Activated CD4-positive, alpha-beta T cell treated with anti-CD3 and anti-CD28 coated beads for 36 hours (primary cell): ENCODE measurements at regions not wholly inside any gene's neighbourhood (a gene's known extent, or its start where the extent isn't known, plus 50 kb on each side); places are given as distances from the start of the nearest gene placed in this dataset.

Source experiments
- ATAC-seq: fragments of 200-7000 bp; cut with Tn5 transposase; one replicate; pipeline ENCODE4 v1.10.0; 2021; ENCODE audit warnings: mild to moderate bottlenecking, moderate library complexity
- CTCF ChIA-PET: fragments of 350-600 bp; sonication (Branson Sonifier 250); formaldehyde crosslinking; loops from one replicate; lab custom pipeline; 2021; ENCODE audit warnings: antibody characterized with exemption; lab: Charles Lee
- POLR2A ChIA-PET: fragments of 350-600 bp; sonication (Branson Sonifier 250); formaldehyde crosslinking; loops from one replicate; lab custom pipeline; 2021; ENCODE audit warnings: antibody characterized with exemption, inconsistent platforms; lab: Charles Lee
- DNase-seq: peaks from one replicate; pipeline ENCODE4 v3.0.0-alpha.2; 2020
- H3K27ac Mint-ChIP-seq: one replicate; pipeline ENCODE4 v1.8.0; 2021; ENCODE audit warnings: mixed read lengths
- H3K27me3 Mint-ChIP-seq: one replicate; pipeline ENCODE4 v1.8.0; 2021; ENCODE audit warnings: mixed read lengths
- H3K36me3 Mint-ChIP-seq: one replicate; pipeline ENCODE4 v1.8.0; 2021; ENCODE audit warnings: low read depth, mixed read lengths
- H3K4me1 Mint-ChIP-seq: one replicate; pipeline ENCODE4 v1.8.0; 2021; ENCODE audit warnings: mixed read lengths
- H3K4me3 Mint-ChIP-seq: one replicate; pipeline ENCODE4 v1.8.0; 2021; ENCODE audit warnings: mild to moderate bottlenecking, moderate library complexity, mixed read lengths
- H3K9me3 Mint-ChIP-seq: one replicate; pipeline ENCODE4 v1.8.0; 2021; ENCODE audit warnings: low read depth, mixed read lengths
- intact Hi-C, 2 experiments: fragments of 100-400 bp; cut with DNase I in 1 of 2; cut with micrococcal nuclease in 1 of 2; formaldehyde crosslinking; loops; one replicate each; pipeline versions ENCODE4 v1.14.2 to v1.15.1; 2022 to 2024; cut with DNase I, micrococcal nuclease

DNA sequence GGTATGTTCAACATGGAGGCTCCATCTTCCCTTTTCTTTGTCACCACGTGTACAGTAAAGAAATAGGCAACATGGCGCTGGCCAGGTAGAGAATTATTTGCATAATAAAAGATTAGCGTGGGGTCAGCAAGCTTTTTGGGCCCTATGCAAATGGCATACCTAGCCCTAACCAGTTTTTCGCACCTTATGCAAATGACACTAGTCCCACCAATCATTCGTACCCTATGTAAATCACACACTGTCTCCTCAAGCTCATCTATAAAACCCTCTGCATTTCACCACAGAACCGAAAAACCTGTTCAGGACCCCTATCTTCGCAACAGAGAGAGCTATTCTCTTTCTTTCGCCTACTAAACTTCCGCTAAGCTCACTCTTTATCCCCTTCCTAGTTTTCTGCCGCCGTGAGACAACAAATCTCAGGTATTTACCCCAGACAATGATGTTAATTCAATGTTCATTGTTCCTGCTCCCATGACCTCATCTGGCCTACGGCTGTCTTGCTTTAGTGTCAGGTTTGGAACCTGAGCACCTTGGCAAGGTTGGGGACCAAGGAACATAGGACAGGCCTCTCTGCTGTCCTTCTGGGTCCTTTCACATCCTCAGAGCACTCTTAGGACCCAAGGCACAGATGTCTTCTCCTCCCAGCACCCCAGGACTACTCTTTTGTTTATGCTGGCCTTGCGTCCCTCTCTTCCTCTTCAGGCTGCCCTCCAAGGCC, 180.7 kb upstream of the RAI14 start:
- ChIA-PET POLR2A (interaction anchor here (0.6 kb wide), 1 partner anchor 528 kb away, joined by 3 read pairs; no protein-coding TSS in a partner anchor), CTCF (interaction anchor here (0.6 to 4.6 kb wide), 17 partner anchors 10 to 684 kb away, joined by 3 to 38 read pairs (median 4); no protein-coding TSS in a partner anchor)
- no peak overlapping the region for H3K4me3 Mint-ChIP-seq
- H3K9me3 Mint-ChIP-seq = no peaks in the 10 kb centered on the region
- H3K27ac Mint-ChIP-seq = no peak overlapping the region
- H3K27me3 Mint-ChIP-seq = peaks cover 18% of the 10 kb centered on the region
- H3K4me1 Mint-ChIP-seq = peaks cover 2% of the 10 kb centered on the region
- intact Hi-C loops = loop anchor here in 1 of 2 experiments (2.0 kb wide), 1 partner anchor 527 kb away; no protein-coding TSS in a partner anchor
- ATAC-seq (no peak), DNase-seq (no peak)
- no peaks in the 10 kb centered on the region for H3K36me3 Mint-ChIP-seq

DNA sequence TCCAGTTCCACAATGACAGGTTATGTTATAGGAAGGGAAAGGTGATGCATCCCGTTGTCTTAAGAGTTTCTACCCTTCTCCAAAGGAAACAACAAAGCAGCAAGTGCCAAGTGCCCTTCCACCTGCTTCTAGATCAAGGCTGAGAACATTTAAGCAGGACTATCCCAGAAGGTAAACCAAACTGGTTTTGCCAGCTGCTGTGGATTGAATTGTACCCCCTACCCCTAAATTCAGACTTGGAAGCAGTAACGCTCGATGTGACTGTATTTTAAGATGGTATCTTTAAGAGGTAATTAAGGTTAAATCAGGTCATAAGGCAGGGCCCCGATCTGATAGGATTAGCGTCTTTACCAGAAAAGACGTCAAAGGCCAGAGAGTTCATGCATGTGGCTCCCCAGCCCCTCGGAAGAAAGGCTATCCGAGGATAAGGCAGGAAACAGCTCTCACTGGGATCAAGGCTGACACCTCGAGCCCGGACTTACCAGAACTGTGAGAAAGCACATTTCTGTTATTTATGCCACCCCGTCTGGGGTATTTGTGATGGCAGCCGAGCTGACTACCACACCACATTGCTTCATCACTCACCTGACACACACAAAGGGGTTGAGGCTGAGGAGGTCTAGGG, 179.1 kb upstream of the RAI14 start:
- CTCF ChIA-PET = interaction anchor here (0.7 to 4.6 kb wide), 9 partner anchors 8 to 526 kb away, joined by 3 to 38 read pairs (median 5); partner anchors contain the start of genes BRIX1 and RAD1
- H3K36me3 Mint-ChIP-seq = no peaks in the 10 kb centered on the region
- H3K9me3 Mint-ChIP-seq = no peaks in the 10 kb centered on the region
- H3K4me3 Mint-ChIP-seq = no peak overlapping the region
- ATAC-seq = no peak
- POLR2A ChIA-PET = no interaction called here
- intact Hi-C loops = no loop called here
- peaks cover 22% of the 10 kb centered on the region for H3K27me3 Mint-ChIP-seq
- peaks cover 15% of the 10 kb centered on the region for H3K4me1 Mint-ChIP-seq
- no peak overlapping the region for H3K27ac Mint-ChIP-seq
- no peak for DNase-seq

DNA sequence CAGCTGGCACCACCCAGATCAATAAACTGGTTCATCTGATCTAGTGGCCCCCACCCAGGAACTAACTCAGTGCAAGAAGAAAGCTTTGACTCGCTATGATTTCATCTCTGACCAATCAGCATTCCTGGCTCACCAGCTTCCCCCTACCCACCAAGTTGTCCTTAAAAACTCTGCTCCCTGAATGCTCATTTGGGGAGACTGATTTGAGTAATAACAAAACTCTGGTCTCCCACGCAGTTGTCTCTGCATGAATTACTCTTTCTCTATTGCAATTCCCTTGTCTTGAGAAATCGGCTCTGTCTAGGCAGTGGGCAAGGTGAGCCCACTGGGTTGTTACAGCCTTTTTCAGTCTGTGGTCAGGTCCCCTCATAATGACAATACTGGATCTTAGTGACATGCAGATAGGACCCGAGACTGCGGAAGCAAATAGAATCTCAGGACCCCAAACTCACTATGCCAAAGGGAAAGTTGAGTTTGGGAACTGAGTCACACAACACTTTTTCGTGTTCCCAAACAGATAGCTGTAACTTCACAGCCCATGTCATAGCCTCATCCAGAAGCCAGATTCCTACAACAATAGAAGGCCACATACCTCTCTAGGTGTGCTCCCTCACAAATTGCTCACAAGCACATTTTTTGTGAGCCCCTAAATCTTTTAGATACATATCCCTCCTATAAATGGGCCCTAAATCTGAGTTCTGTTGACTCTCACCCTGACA, 175.2 kb upstream of the RAI14 start:
- Mint-ChIP-seq H3K9me3 (no peaks in the 10 kb centered on the region), H3K27me3 (peaks cover 30% of the 10 kb centered on the region), H3K27ac (no peak overlapping the region), H3K36me3 (no peaks in the 10 kb centered on the region), H3K4me3 (no peak overlapping the region), H3K4me1 (peaks cover 19% of the 10 kb centered on the region)
- peak; percentile 70 for ATAC-seq
- POLR2A ChIA-PET = interaction anchor here (0.7 kb wide), 1 partner anchor 186 kb away, joined by 3 read pairs; no protein-coding TSS in a partner anchor
- CTCF ChIA-PET = interaction anchor here (1.4 kb wide), 1 partner anchor 417 kb away, joined by 3 read pairs; no protein-coding TSS in a partner anchor
- DNase-seq = peak; percentile 50
- intact Hi-C loops = loop anchor here (1.0 to 5.0 kb wide), 3 partner anchors 18 to 356 kb away; partner anchors contain the start of gene TTC23L (in 1 of the 2)

DNA sequence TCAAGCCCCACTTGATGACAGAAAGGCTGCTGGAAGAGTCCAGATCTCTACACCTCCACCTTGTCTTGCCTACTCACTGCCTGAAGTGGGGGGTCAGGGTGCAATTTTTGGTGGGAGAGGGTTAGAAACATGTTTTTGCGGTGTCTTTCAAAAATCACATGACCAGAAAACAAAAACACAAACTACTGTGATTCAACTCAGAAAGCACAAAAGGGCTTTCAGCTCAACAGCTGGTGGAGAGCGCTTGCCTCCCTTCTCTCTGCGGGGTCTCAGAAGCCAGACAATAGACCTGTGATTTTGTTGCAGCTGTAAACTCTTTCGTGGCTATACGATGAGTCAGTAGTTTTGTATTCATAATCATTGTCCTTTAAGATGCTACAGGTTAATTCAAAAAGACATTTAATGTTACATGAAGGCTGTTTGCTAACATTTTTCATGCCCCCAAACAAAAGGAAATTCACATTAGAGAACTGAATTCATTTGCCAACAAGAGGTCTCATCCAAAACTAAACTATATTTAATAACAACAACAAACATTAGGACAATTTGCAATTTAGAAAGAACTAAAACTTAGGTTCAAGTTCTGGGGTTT, 172.6 kb upstream of the RAI14 start:
- peaks cover 19% of the 10 kb centered on the region for H3K4me1 Mint-ChIP-seq
- CTCF ChIA-PET = interaction anchor here (0.6 to 3.4 kb wide), 5 partner anchors 8 to 476 kb away, joined by 3 to 33 read pairs (median 4); no protein-coding TSS in a partner anchor
- H3K27ac Mint-ChIP-seq = no peak overlapping the region
- H3K4me3 Mint-ChIP-seq = no peak overlapping the region
- H3K27me3 Mint-ChIP-seq = peaks cover 37% of the 10 kb centered on the region
- no peaks in the 10 kb centered on the region for H3K9me3 Mint-ChIP-seq
- intact Hi-C loops = loop anchor here in 1 of 2 experiments (5.0 kb wide), 1 partner anchor 354 kb away; the partner anchor contains the start of gene TTC23L
- ATAC-seq (no peak), DNase-seq (no peak)
- no peaks in the 10 kb centered on the region for H3K36me3 Mint-ChIP-seq
- POLR2A ChIA-PET = no interaction called here

DNA sequence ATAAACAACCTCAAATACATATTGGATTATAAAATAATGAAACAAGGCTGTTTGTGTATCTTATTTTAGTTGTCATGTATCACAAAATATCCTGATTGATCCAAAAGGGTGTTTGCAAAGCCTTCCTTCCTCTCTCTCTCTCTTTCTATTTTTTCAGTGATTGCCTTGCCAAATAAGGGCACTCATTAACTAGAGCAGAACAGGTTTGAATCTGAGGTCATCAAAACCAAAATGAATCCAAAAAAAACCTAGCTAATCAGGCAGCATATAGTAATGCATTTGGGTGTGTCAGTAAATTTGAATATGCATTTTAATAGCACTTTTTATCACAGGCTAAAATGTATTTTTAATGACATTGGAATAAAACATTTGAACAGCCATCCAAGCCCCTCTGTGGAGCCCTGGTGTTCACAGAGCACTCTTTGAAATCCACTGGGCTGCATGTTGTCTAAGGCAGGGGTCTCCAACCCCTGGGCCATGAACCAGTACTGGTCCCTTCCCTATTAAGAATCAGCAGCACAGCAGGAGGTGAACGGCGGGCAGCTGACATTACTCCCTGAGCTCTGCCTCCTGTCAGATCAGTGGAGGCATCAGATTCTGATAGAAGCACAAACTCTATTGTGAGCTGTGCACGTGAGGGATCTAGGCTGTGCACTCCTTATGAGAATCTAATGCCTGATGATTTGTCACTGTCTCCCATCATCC, 171.8 kb upstream of the RAI14 start:
- CTCF ChIA-PET = interaction anchor here (0.6 to 3.4 kb wide), 10 partner anchors 9 to 519 kb away, joined by 3 to 33 read pairs (median 8); no protein-coding TSS in a partner anchor
- H3K27me3 Mint-ChIP-seq = peaks cover 37% of the 10 kb centered on the region
- intact Hi-C loops = loop anchor here in 1 of 2 experiments (5.0 kb wide), 1 partner anchor 353 kb away; the partner anchor contains the start of gene TTC23L
- H3K4me1 Mint-ChIP-seq = peaks cover 19% of the 10 kb centered on the region
- no peak for ATAC-seq
- H3K9me3 Mint-ChIP-seq = no peaks in the 10 kb centered on the region
- H3K27ac Mint-ChIP-seq = no peak overlapping the region
- H3K36me3 Mint-ChIP-seq = no peaks in the 10 kb centered on the region
- POLR2A ChIA-PET = no interaction called here
- no peak for DNase-seq
- H3K4me3 Mint-ChIP-seq = no peak overlapping the region

DNA sequence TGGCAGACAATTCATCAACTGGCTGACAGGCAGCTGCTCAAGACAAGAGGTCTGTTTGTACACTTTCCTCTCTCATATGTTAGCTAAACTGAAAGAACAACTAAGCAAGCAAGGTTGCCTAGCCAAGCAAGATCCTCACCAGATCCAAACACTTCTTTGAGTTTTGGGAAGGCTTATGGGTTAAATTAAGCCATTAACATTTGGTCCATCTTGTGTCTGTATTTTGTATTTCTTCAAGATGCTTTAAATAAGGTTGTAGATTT, 170.4 kb upstream of the RAI14 start:
- no peaks in the 10 kb centered on the region for H3K9me3 Mint-ChIP-seq
- no peak overlapping the region for H3K4me3 Mint-ChIP-seq
- DNase-seq (no peak), ATAC-seq (no peak)
- peaks cover 38% of the 10 kb centered on the region for H3K27me3 Mint-ChIP-seq
- no peak overlapping the region for H3K27ac Mint-ChIP-seq
- H3K4me1 Mint-ChIP-seq = peaks cover 14% of the 10 kb centered on the region
- ChIA-PET POLR2A (no interaction called here), CTCF (interaction anchor here (0.5 to 3.4 kb wide), 25 partner anchors 9 to 518 kb away, joined by 3 to 33 read pairs (median 4); partner anchors contain the start of gene TTC23L)
- intact Hi-C loops = loop anchor here (1.0 to 5.0 kb wide), 5 partner anchors 37 to 518 kb away; no protein-coding TSS in a partner anchor
- no peaks in the 10 kb centered on the region for H3K36me3 Mint-ChIP-seq

DNA sequence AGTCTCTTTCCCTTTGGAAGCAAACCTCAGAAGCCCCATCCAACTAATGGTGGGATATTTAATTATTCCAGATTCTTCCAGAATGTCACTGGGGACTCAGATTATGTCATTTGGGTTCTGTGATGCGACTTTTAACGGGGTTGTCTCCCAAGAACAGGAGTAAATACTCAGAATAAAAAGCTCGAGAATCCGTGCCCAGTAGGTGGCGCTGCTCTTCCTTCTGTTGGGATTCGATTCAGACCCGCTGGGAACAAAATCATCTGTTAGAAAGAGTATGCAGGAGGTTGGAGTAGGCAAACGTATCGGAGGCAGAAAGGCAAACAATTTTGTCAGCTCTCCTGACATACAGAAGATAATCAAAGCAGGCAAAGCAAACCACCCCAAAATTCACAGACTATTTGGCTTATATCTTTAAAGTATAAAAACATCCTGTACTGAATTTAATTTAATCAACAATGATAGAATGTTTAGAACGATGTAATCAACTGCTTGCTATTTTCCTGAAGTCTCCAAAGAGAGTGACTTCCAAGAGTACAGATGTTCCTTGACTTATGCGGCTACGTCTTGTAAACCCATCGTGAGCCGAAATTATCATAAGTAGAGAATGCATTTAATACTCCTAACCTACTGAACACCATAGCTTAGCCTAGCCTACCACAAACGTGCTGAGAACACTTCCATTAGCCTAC, 169.8 kb upstream of the RAI14 start:
- CTCF ChIA-PET = interaction anchor here (0.5 to 3.4 kb wide), 25 partner anchors 8 to 517 kb away, joined by 3 to 33 read pairs (median 4); partner anchors contain the start of gene TTC23L
- POLR2A ChIA-PET = no interaction called here
- ATAC-seq (peak; percentile 58), DNase-seq (peak; percentile 86)
- peaks cover 8% of the 10 kb centered on the region for H3K4me1 Mint-ChIP-seq
- no peak overlapping the region for H3K4me3 Mint-ChIP-seq
- H3K27me3 Mint-ChIP-seq = peaks cover 38% of the 10 kb centered on the region
- H3K9me3 Mint-ChIP-seq = no peaks in the 10 kb centered on the region
- H3K27ac Mint-ChIP-seq = no peak overlapping the region
- intact Hi-C loops = loop anchor here (1.0 to 5.0 kb wide), 5 partner anchors 36 to 517 kb away; no protein-coding TSS in a partner anchor
- no peaks in the 10 kb centered on the region for H3K36me3 Mint-ChIP-seq

DNA sequence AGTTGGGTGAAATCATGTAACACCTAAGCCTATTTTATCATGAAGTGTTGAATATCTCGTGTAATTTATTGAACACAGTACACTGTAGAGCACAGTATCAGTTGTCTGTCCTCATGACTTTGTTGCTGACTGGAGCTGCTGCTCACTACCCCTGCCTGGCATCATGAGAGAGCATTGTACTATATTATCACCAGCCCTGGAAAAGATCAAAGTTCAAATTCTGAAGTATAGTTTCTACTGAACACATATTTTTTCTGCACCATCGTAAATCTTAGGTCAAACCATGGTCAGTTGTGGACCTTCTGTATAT, 169.3 kb upstream of the RAI14 start:
- Mint-ChIP-seq H3K4me3 (no peak overlapping the region), H3K4me1 (peaks cover 4% of the 10 kb centered on the region), H3K27ac (no peak overlapping the region), H3K27me3 (peaks cover 36% of the 10 kb centered on the region), H3K9me3 (no peaks in the 10 kb centered on the region), H3K36me3 (no peaks in the 10 kb centered on the region)
- POLR2A ChIA-PET = no interaction called here
- DNase-seq = no peak
- ATAC-seq = no peak
- intact Hi-C loops = loop anchor here (1.0 to 5.0 kb wide), 5 partner anchors 35 to 516 kb away; no protein-coding TSS in a partner anchor
- CTCF ChIA-PET = interaction anchor here (0.6 to 3.4 kb wide), 17 partner anchors 8 to 437 kb away, joined by 3 to 33 read pairs (median 4); no protein-coding TSS in a partner anchor

DNA sequence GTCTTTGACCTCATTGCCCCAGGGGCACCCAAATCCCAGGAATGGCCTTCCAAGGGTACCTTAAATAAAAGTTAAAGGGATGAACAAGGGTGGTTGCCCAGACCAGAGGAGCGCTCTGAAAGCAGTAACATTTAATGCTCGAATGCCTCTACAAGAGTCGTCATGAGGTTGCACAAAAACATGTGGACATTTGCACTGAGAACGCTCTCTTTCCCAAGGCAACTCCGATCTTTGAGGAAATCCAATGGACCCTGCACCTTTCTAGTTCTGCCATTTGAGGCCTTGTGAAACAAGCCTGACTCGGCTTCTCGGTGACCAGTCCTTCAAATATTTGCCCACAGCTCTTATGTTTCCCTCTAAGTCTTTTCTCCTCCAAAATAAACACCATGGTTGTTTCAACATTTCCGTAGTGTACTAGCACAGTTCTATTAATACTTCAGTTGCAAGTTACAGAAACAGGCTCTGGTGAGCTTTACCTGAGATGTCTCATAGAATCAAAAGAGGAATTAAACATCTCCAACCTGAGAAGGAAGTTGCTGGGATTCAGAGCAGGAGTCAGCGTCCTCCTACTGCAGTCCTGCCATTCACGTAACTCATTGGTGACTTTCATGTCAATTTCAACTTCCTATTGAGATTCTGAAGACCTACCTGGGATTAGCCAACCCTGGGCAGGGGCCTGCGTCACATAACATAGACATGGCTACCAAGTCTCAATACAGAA, 168.8 kb upstream of the RAI14 start:
- ChIA-PET CTCF (interaction anchor here (0.6 to 2.5 kb wide), 8 partner anchors 7 to 411 kb away, joined by 3 to 18 read pairs (median 4); no protein-coding TSS in a partner anchor), POLR2A (no interaction called here)
- no peak for DNase-seq
- Mint-ChIP-seq H3K9me3 (no peaks in the 10 kb centered on the region), H3K27me3 (peaks cover 31% of the 10 kb centered on the region), H3K36me3 (no peaks in the 10 kb centered on the region), H3K27ac (no peak overlapping the region), H3K4me3 (no peak overlapping the region), H3K4me1 (peaks cover 4% of the 10 kb centered on the region)
- no peak for ATAC-seq
- intact Hi-C loops = loop anchor here (2.0 to 5.0 kb wide), 2 partner anchors 35 to 515 kb away; no protein-coding TSS in a partner anchor
